H9 (cell line): ENCODE measurements at regions not wholly inside any gene's neighbourhood (a gene's known extent, or its start where the extent isn't known, plus 50 kb on each side); places are given as distances from the start of the nearest gene placed in this dataset.

Experiments
- DNase-seq: peaks from one replicate; pipeline ENCODE4 v3.0.0-alpha.2; 2017
- H2AFZ ChIP-seq: one replicate; pipeline ENCODE4 v1.6.1; 2013; ENCODE audit warnings: mild to moderate bottlenecking, low read length, control low read depth, moderate library complexity
- H2AK5ac ChIP-seq: 2 replicates; pipeline ENCODE4 v1.6.1; 2013; ENCODE audit warnings: low read length, control low read depth, mixed read lengths; ENCODE audit not compliant: insufficient read length
- H2BK120ac ChIP-seq: one replicate; pipeline ENCODE4 v1.6.1; 2013; ENCODE audit warnings: low read depth, mild to moderate bottlenecking, low read length, control low read depth, inconsistent platforms; ENCODE audit not compliant: poor library complexity, severe bottlenecking
- H2BK12ac ChIP-seq: 2 replicates; pipeline ENCODE4 v1.6.1; 2013; ENCODE audit warnings: low read length, control low read depth, mixed read lengths, low read depth; ENCODE audit not compliant: insufficient read length
- H2BK15ac ChIP-seq: 2 replicates; pipeline ENCODE4 v1.6.1; 2013; ENCODE audit warnings: low read depth, low read length, control low read depth
- H2BK20ac ChIP-seq: one replicate; pipeline ENCODE4 v1.6.1; 2013; ENCODE audit warnings: low read depth, mild to moderate bottlenecking, low read length, control low read depth, inconsistent platforms; ENCODE audit not compliant: poor library complexity, severe bottlenecking
- H2BK5ac ChIP-seq: 2 replicates; pipeline ENCODE4 v1.6.1; 2013; ENCODE audit warnings: low read length, control low read depth, mixed read lengths; ENCODE audit not compliant: insufficient read length
- H3K14ac ChIP-seq: 2 replicates; pipeline ENCODE4 v1.6.1; 2013; ENCODE audit warnings: low read length, control low read depth; ENCODE audit not compliant: insufficient read depth
- H3K18ac ChIP-seq: 2 replicates; pipeline ENCODE4 v1.6.1; 2013; ENCODE audit warnings: low read depth, mild to moderate bottlenecking, mixed read lengths, low read length, control low read depth; ENCODE audit not compliant: insufficient read length
- H3K23ac ChIP-seq: 2 replicates; pipeline ENCODE4 v1.6.1; 2013; ENCODE audit warnings: low read length, control low read depth, mixed read lengths, low read depth; ENCODE audit not compliant: insufficient read length
- H3K23me2 ChIP-seq: 2 replicates; pipeline ENCODE4 v1.6.1; 2013; ENCODE audit warnings: low read depth, mild to moderate bottlenecking, mixed read lengths, low read length, control low read depth; ENCODE audit not compliant: insufficient read length, poor library complexity, severe bottlenecking
- H3K27ac ChIP-seq: 2 replicates; pipeline ENCODE4 v1.5.1; 2013; ENCODE audit warnings: low read length, control low read depth, mixed read lengths, low read depth; ENCODE audit not compliant: insufficient read length
- H3K27me3 ChIP-seq: 2 replicates; pipeline ENCODE4 v1.6.1; 2013; ENCODE audit warnings: low read length, control low read depth, inconsistent platforms; ENCODE audit not compliant: insufficient read depth
- H3K4ac ChIP-seq: 2 replicates; pipeline ENCODE4 v1.6.1; 2013; ENCODE audit warnings: low read depth, mild to moderate bottlenecking, control low read depth, inconsistent platforms, low read length, moderate library complexity
- H3K4me1 ChIP-seq: 2 replicates; pipeline ENCODE4 v1.6.1; 2013; ENCODE audit warnings: low read length, control low read depth, inconsistent platforms; ENCODE audit not compliant: insufficient read depth
- H3K4me2 ChIP-seq: 2 replicates; pipeline ENCODE4 v1.6.1; 2013; ENCODE audit warnings: low read length, control low read depth, mixed read lengths; ENCODE audit not compliant: insufficient read length, insufficient read depth
- H3K56ac ChIP-seq: 2 replicates; pipeline ENCODE4 v1.6.1; 2013; ENCODE audit warnings: low read depth, mild to moderate bottlenecking, mixed read lengths, low read length, control low read depth; ENCODE audit not compliant: insufficient read length
- H3K79me1 ChIP-seq: 2 replicates; pipeline ENCODE4 v1.6.1; 2013; ENCODE audit warnings: low read depth, mild to moderate bottlenecking, moderate library complexity, low read length, control low read depth, inconsistent platforms; ENCODE audit not compliant: insufficient read depth, poor library complexity, severe bottlenecking
- H3K79me2 ChIP-seq: 2 replicates; pipeline ENCODE4 v1.6.1; 2013; ENCODE audit warnings: low read length, control low read depth, inconsistent platforms; ENCODE audit not compliant: insufficient read depth
- H3K9ac ChIP-seq: 2 replicates; pipeline ENCODE4 v1.6.1; 2013; ENCODE audit warnings: low read length, control low read depth, mixed read lengths; ENCODE audit not compliant: insufficient read length; ENCODE audit errors: extremely low read depth
- H3K9me3 ChIP-seq: one replicate; pipeline ENCODE4 v1.6.1; 2013; ENCODE audit warnings: low read depth, low read length, inconsistent platforms; ENCODE audit not compliant: control insufficient read depth
- H3T11ph ChIP-seq: one replicate; pipeline ENCODE4 v1.6.1; 2013; ENCODE audit warnings: mild to moderate bottlenecking, low read length, control low read depth, inconsistent platforms
- H4K20me1 ChIP-seq: one replicate; pipeline ENCODE4 v1.6.1; 2013; ENCODE audit not compliant: control insufficient read depth, insufficient read length, insufficient read depth
- H4K5ac ChIP-seq: 2 replicates; pipeline ENCODE4 v1.6.1; 2013; ENCODE audit warnings: low read depth, mild to moderate bottlenecking, mixed read lengths, low read length, control low read depth; ENCODE audit not compliant: insufficient read length
- H4K8ac ChIP-seq: replicated peaks from 2 replicates; pipeline ENCODE4 v1.6.1; 2013; ENCODE audit warnings: low read length, control low read depth, mixed read lengths, low read depth; ENCODE audit not compliant: insufficient read length
- H4K91ac ChIP-seq: 2 replicates; pipeline ENCODE4 v1.6.1; 2013; ENCODE audit warnings: low read depth, mild to moderate bottlenecking, moderate library complexity, mixed read lengths, low read length, control low read depth; ENCODE audit not compliant: insufficient read length
- H3K27ac Mint-ChIP-seq, 3 experiments: 2 replicates in 2 of 3; 3 replicates in 1 of 3; pipeline ENCODE4 v1.8.0; 2020 to 2021; ENCODE audit warnings: mixed read lengths in 3 of 3, mild to moderate bottlenecking in 1 of 3, moderate library complexity in 1 of 3
- H3K27me3 Mint-ChIP-seq: 2 replicates; pipeline ENCODE4 v1.8.0; 2021; ENCODE audit warnings: low read depth, mild to moderate bottlenecking, moderate library complexity, mixed read lengths
- H3K36me3 Mint-ChIP-seq, 3 experiments: 2 replicates in 2 of 3; 3 replicates in 1 of 3; pipeline ENCODE4 v1.8.0; 2020 to 2021; ENCODE audit warnings: low read depth in 3 of 3, mixed read lengths in 3 of 3; ENCODE audit not compliant: insufficient read depth in 1 of 3
- H3K4me1 Mint-ChIP-seq, 2 experiments: 2 replicates each; pipeline ENCODE4 v1.8.0; 2020; ENCODE audit warnings: mixed read lengths in 2 of 2
- H3K4me3 Mint-ChIP-seq, 2 experiments: 2 replicates in 1 of 2; 3 replicates in 1 of 2; pipeline ENCODE4 v1.8.0; 2020 to 2021; ENCODE audit warnings: mild to moderate bottlenecking in 2 of 2, mixed read lengths in 2 of 2, moderate library complexity in 1 of 2
- H3K9me3 Mint-ChIP-seq, 2 experiments: 2 replicates in 1 of 2; 3 replicates in 1 of 2; pipeline ENCODE4 v1.8.0; 2020; ENCODE audit warnings: mild to moderate bottlenecking in 2 of 2, mixed read lengths in 2 of 2, moderate library complexity in 1 of 2
- CTCF ChIP-seq: fragments of 200-600 bp; sonication (generic); conservative IDR thresholded peaks from 3 replicates; pipeline ENCODE4 v1.8.0; 2021; ENCODE audit warnings: antibody characterized with exemption, mild to moderate bottlenecking
- WGBS: extraction: QIAGEN DNeasy Blood & Tissue Kit; methylation state at CpG from one replicate; pipeline ENCODE4 v1.1.7; 2013; ENCODE audit warnings: missing lambda C conversion rate, low lambda C conversion rate, mixed read lengths; ENCODE audit not compliant: insufficient read length; ENCODE audit errors: extremely low coverage; 5-methylcytosine and 5-hydroxymethylcytosine counted together

GRCh38 chr18:62452280-62452831 is 70.5 kb upstream of the ZCCHC2 start:
- Histone ChIP-seq H2BK20ac (no peak overlapping the region), H4K91ac (no peak overlapping the region), H3K4me2 (no peak overlapping the region), H4K5ac (no peak overlapping the region), H4K20me1 (no peaks in the 10 kb centered on the region), H3K79me2 (no peaks in the 10 kb centered on the region), H3K27ac (no peak overlapping the region), H2AFZ (no peak overlapping the region), H2BK15ac (no peak overlapping the region), H3K4me1 (peaks cover 5% of the 10 kb centered on the region; the same call in 1 of the 2 replicates), H3K4ac (no peak overlapping the region), H3K9me3 (no peaks in the 10 kb centered on the region), H3K9ac (no peak overlapping the region), H3K56ac (no peak overlapping the region), H3K79me1 (no peaks in the 10 kb centered on the region), H2AK5ac (no peak overlapping the region), H3K27me3 (no peaks in the 10 kb centered on the region), H3K23ac (no peak overlapping the region), H3K18ac (no peak overlapping the region), H2BK12ac (no peak overlapping the region), H2BK5ac (no peak overlapping the region), H3T11ph (no peak overlapping the region), H4K8ac (no peak overlapping the region), H3K23me2 (no peaks in the 10 kb centered on the region), H2BK120ac (no peak overlapping the region), H3K14ac (no peak overlapping the region)
- H3K4me1 Mint-ChIP-seq = peaks cover 19 to 20% of the 10 kb centered on the region in 2 experiments
- DNase-seq = no peak
- H3K4me3 Mint-ChIP-seq = no peak overlapping the region
- peaks cover 0 to 4% (median 0%) of the 10 kb centered on the region in 3 experiments; a peak in 2 of 7 replicates for H3K36me3 Mint-ChIP-seq
- H3K27me3 Mint-ChIP-seq = no peaks in the 10 kb centered on the region
- TF ChIP-seq CTCF = no peak
- no peak overlapping the region; a peak in 1 of 7 replicates for H3K27ac Mint-ChIP-seq
- no peaks in the 10 kb centered on the region for H3K9me3 Mint-ChIP-seq
- WGBS = no CpG with 5 or more reads among the region's 5 CpGs
